ENCODE measurements at regions not wholly inside any gene's neighbourhood (a gene's known extent, or its start where the extent isn't known, plus 50 kb on each side); places are given as distances from the start of the nearest gene placed in this dataset.

DNA sequence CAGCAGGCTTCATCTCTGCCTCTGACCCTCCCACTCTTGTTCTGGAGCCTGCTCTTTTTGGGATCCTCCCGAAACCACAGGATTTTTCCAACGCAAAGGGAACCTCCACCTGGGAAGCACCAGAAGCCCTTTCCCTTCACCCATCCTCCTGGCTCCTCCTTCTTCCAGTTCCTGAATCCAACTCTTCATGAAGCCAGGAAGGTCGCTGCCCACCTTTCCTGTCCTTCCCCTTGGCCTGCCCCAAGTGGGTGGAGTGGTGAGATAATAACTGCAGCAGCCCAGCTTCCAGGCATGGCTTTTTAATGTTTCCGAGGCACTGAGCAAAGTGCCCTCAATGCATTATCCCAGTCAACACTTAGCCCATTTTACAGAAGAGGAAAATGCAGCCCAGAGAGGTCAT is 70.8 kb upstream of the EEPD1 start:
- no TSS peak for BruUV-seq (replicated peaks)
- TF ChIP-seq CTCF (IDR thresholded peaks at IDR 0.05; ENCODE audit: unreplicated experiment), result no peak
- intact Hi-C loops (cut with micrococcal nuclease), result no loop called here
- no peaks in the 10 kb centered on the region for H3K27me3 Mint-ChIP-seq (ENCODE audit: insufficient read depth, unreplicated experiment)
- ChIA-PET CTCF (interaction anchor here (1.2 kb wide), 1 partner anchor 13 kb away, joined by 4 read pairs; no protein-coding TSS in a partner anchor), POLR2A (no interaction called here)
- DNase-seq (ENCODE audit: unreplicated experiment), result no peak
- H3K4me3 Mint-ChIP-seq (ENCODE audit: unreplicated experiment), result no peak overlapping the region
- no peaks in the 10 kb centered on the region for H3K36me3 Mint-ChIP-seq (ENCODE audit: insufficient read depth, unreplicated experiment)
- H3K4me1 Mint-ChIP-seq (ENCODE audit: insufficient read depth, unreplicated experiment), result no peaks in the 10 kb centered on the region
- no peaks in the 10 kb centered on the region for H3K9me3 Mint-ChIP-seq (ENCODE audit: unreplicated experiment)
- H3K27ac Mint-ChIP-seq (ENCODE audit: low read depth, unreplicated experiment), result no peak overlapping the region

DNA sequence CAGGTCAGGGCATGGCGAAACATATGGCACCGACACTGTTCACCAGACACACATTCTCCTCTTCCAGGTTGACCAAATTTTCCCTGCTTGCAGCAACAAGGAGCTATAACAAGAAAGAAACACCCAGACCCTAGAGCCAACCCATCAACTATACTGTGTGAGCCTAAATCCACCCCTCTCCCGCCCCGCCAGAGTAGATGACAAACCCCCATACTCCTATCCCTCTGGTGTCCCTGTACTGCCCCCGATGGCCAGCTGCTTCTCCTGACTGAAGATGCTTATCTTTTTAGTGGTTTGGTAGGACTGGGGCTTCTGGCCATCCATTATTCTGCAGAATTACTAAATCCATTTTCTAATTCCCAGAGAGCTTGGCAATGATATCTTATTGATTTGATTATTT is 70.1 kb upstream of the EEPD1 start:
- Mint-ChIP-seq H3K27ac (ENCODE audit: low read depth, unreplicated experiment) (no peak overlapping the region), H3K4me1 (ENCODE audit: insufficient read depth, unreplicated experiment) (no peaks in the 10 kb centered on the region), H3K9me3 (ENCODE audit: unreplicated experiment) (no peaks in the 10 kb centered on the region), H3K4me3 (ENCODE audit: unreplicated experiment) (no peak overlapping the region), H3K27me3 (ENCODE audit: insufficient read depth, unreplicated experiment) (no peaks in the 10 kb centered on the region), H3K36me3 (ENCODE audit: insufficient read depth, unreplicated experiment) (no peaks in the 10 kb centered on the region)
- ChIA-PET POLR2A (no interaction called here), CTCF (interaction anchor here (0.8 to 1.2 kb wide), 2 partner anchors 8 to 12 kb away, joined by 4 read pairs; no protein-coding TSS in a partner anchor)
- no peak for DNase-seq (ENCODE audit: unreplicated experiment)
- BruUV-seq (replicated peaks), result no TSS peak
- TF ChIP-seq CTCF (IDR thresholded peaks at IDR 0.05; ENCODE audit: unreplicated experiment), result no peak
- intact Hi-C loops (cut with micrococcal nuclease), result no loop called here

DNA sequence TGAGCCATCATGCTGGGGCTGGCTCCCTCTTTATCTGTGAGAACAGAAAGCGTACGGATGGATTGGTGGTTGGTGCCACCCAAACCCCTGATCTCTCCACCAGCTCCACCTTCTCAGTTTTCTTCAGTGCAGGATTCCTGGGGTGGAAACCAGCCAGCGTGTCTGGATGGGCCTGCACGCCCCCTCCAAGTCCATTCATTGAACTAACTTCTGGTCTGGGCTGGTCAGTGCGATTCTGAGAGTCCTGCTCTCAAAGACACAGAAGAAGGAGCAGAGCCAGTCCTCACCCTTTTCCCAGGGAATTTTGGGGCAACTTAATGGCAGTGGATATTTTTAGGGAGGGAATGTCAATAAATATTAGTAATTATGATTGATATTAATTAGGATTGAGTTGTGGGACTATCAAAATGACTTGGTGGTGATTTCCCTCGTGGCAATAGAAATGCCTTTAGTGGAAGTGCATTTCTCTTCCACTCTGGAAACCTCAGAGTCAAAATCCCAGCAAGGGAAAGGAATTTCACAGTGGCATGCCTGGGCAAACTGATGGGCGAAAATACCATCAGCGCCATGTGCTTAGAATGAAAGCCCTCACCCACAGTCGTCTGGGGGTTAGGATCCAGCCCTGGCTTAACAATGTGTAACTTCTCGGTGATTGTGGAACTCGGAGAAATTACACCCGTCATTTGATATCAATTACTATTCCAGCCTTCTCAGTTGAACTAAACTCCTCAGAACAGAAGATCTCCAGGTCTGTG is 69.3 kb upstream of the EEPD1 start:
- Mint-ChIP-seq H3K27ac (ENCODE audit: low read depth, unreplicated experiment) (no peak overlapping the region), H3K4me3 (ENCODE audit: unreplicated experiment) (no peak overlapping the region), H3K36me3 (ENCODE audit: insufficient read depth, unreplicated experiment) (no peaks in the 10 kb centered on the region), H3K27me3 (ENCODE audit: insufficient read depth, unreplicated experiment) (no peaks in the 10 kb centered on the region), H3K9me3 (ENCODE audit: unreplicated experiment) (no peaks in the 10 kb centered on the region), H3K4me1 (ENCODE audit: insufficient read depth, unreplicated experiment) (no peaks in the 10 kb centered on the region)
- CTCF ChIA-PET, result interaction anchor here (0.6 kb wide), 1 partner anchor 35 kb away, joined by 3 read pairs; no protein-coding TSS in a partner anchor
- intact Hi-C loops (cut with micrococcal nuclease), result no loop called here
- POLR2A ChIA-PET, result no interaction called here
- no TSS peak for BruUV-seq (replicated peaks)
- DNase-seq (ENCODE audit: unreplicated experiment), result no peak
- TF ChIP-seq CTCF (IDR thresholded peaks at IDR 0.05; ENCODE audit: unreplicated experiment), result no peak

DNA sequence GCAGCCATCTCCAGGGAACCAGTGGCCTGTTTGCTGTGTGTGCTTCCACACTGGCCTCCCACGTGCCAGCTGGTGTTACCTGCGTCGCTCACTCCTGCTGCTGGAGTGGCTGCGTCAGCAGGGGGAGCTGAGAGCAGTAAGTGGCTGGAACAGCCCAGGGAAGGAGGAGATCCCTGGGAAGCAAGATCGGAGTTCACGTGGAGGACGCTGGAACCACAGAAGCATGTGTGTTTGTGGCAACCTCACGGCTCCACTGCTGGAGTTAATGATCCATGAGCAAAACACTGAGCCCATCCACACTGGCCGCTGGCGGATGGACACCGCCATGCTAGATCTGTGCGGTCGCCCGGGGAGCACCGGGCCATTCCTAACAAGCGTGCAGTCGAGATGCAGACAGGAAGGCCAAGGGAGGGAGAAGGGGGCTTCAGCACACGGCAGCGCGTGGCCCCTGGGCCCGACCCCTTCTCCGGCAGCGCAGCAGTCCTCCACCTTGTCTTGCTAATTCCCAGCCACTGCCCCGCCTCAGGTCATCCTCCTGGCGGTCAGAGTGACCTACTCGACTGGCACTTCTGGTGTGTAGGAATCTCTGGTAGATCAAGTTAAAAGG is 68.5 kb upstream of the EEPD1 start:
- H3K27me3 Mint-ChIP-seq (ENCODE audit: insufficient read depth, unreplicated experiment), result no peaks in the 10 kb centered on the region
- no peak overlapping the region for H3K27ac Mint-ChIP-seq (ENCODE audit: low read depth, unreplicated experiment)
- DNase-seq (ENCODE audit: unreplicated experiment), result peak; percentile 45
- TF ChIP-seq CTCF (IDR thresholded peaks at IDR 0.05; ENCODE audit: unreplicated experiment), result peak; percentile 18
- H3K4me3 Mint-ChIP-seq (ENCODE audit: unreplicated experiment), result no peak overlapping the region
- intact Hi-C loops (cut with micrococcal nuclease), result no loop called here
- BruUV-seq (replicated peaks), result no TSS peak
- POLR2A ChIA-PET, result no interaction called here
- H3K36me3 Mint-ChIP-seq (ENCODE audit: insufficient read depth, unreplicated experiment), result no peaks in the 10 kb centered on the region
- H3K9me3 Mint-ChIP-seq (ENCODE audit: unreplicated experiment), result no peaks in the 10 kb centered on the region
- H3K4me1 Mint-ChIP-seq (ENCODE audit: insufficient read depth, unreplicated experiment), result no peaks in the 10 kb centered on the region
- CTCF ChIA-PET, result interaction anchor here (0.6 kb wide), 1 partner anchor 38 kb away, joined by 3 read pairs; no protein-coding TSS in a partner anchor

All from MCF 10A (cell line).